Panc1 (cell line): ENCODE measurements at regions not wholly inside any gene's neighbourhood (a gene's known extent, or its start where the extent isn't known, plus 50 kb on each side); places are given as distances from the start of the nearest gene placed in this dataset.

Source experiments
- POLR2AphosphoS5 ChIP-seq: IDR thresholded peaks from 2 replicates; pipeline ENCODE4 v1.6.1; 2012; ENCODE audit warnings: mild to moderate bottlenecking, low read depth, low read length, moderate library complexity
- SIN3A ChIP-seq: IDR thresholded peaks from 2 replicates; pipeline ENCODE4 v1.6.1; 2012; ENCODE audit warnings: low read depth, mild to moderate bottlenecking, low read length, moderate library complexity, borderline replicate concordance; ENCODE audit not compliant: insufficient read depth
- TF ChIP-seq, protein P1 (sequence below): fragments of 450-650 bp; IDR thresholded peaks from 2 replicates; pipeline ENCODE4 v1.5.1; 2017; ENCODE audit warnings: mild to moderate bottlenecking

DNA sequence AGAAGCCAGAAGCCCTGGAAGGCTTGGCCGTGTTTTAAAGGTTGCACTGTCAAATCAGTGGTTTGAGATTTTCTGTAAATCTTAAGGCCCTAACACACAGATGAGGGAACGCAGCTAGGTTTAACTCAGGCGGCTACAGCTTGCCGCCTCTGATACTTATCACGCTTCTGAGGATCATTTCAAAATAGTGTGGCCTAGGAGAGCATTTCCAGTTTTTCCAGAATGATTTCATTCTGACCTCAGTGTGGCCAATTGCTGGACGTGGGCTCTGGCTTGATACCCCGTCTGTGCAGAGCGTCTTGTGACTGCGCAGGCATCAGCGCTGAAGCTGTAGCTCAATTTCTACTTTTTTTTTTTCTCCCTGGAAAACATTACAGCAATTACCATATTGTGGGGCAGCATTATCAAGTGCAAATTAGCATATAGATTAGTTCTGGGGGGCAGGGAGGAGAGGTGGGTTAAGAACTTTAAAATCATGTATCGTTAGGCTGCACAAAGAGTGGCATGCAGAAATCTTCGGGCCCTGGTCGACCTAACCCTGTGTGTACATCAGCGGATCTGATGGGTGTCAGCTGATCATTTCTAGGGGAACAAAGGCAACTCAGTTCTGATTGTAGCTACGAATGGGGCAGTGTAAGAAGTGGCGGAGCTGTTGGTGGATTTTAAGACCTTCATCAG is 105.0 kb upstream of the EEF1E1 start:
- TF ChIP-seq, protein P1, sequence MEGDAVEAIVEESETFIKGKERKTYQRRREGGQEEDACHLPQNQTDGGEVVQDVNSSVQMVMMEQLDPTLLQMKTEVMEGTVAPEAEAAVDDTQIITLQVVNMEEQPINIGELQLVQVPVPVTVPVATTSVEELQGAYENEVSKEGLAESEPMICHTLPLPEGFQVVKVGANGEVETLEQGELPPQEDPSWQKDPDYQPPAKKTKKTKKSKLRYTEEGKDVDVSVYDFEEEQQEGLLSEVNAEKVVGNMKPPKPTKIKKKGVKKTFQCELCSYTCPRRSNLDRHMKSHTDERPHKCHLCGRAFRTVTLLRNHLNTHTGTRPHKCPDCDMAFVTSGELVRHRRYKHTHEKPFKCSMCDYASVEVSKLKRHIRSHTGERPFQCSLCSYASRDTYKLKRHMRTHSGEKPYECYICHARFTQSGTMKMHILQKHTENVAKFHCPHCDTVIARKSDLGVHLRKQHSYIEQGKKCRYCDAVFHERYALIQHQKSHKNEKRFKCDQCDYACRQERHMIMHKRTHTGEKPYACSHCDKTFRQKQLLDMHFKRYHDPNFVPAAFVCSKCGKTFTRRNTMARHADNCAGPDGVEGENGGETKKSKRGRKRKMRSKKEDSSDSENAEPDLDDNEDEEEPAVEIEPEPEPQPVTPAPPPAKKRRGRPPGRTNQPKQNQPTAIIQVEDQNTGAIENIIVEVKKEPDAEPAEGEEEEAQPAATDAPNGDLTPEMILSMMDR = no peak
- TF ChIP-seq POLR2AphosphoS5 (no peak), SIN3A (no peak)
